SK-N-SH (cell line): ENCODE measurements at regions not wholly inside any gene's neighbourhood (a gene's known extent, or its start where the extent isn't known, plus 50 kb on each side); places are given as distances from the start of the nearest gene placed in this dataset.

Experiments
- CTCF ChIA-PET: fragments of 300-600, 350-600 bp; formaldehyde crosslinking; extraction: SDS; loops from one replicate; lab custom pipeline; 2021; lab: Yijun Ruan, JAX
- POLR2A ChIA-PET: fragments of 350-600 bp; sonication (Branson Sonifier 250); formaldehyde crosslinking; extraction: SDS; loops from one replicate; lab custom pipeline; 2020; ENCODE audit warnings: antibody characterized with exemption, inconsistent platforms; lab: Yijun Ruan, JAX
- DNase-seq: peaks from one replicate; pipeline ENCODE4 v3.0.0; 2012
- H2AFZ ChIP-seq: fragments of 200-600 bp; sonication (generic); 2 replicates; pipeline ENCODE4 v1.8.1; 2016; ENCODE audit warnings: antibody characterized with exemption, mild to moderate bottlenecking, low read depth
- H3F3A ChIP-seq: fragments of 200-600 bp; sonication (generic); replicated peaks from 2 replicates; pipeline ENCODE3; 2016; ENCODE audit warnings: antibody characterized with exemption, mild to moderate bottlenecking; ENCODE audit not compliant: insufficient read depth
- H3K27ac ChIP-seq, 2 experiments: fragments of 200-500 bp in 1 of 2; fragments of 200-600 bp in 1 of 2; sonication (Bioruptor generic) in 1 of 2; sonication (generic), shearing (Covaris generic) in 1 of 2; 2 replicates each; pipeline versions ENCODE4 v1.5.1 to v1.6.1; 2014 to 2016; ENCODE audit warnings: low read depth in 2 of 2, inconsistent platforms in 1 of 2, low read length in 1 of 2, mild to moderate bottlenecking in 1 of 2, mixed read lengths in 1 of 2
- H3K27me3 ChIP-seq: fragments of 200-600 bp; sonication (generic), shearing (Covaris generic); 2 replicates; pipeline ENCODE4 v1.6.1; 2016; ENCODE audit warnings: mixed run types; ENCODE audit not compliant: insufficient read depth
- H3K36me3 ChIP-seq, 2 experiments: fragments of 200-500 bp in 1 of 2; fragments of 200-600 bp in 1 of 2; sonication (Bioruptor generic) in 1 of 2; sonication (generic) in 1 of 2; replicated peaks in 1 of 2; 2 replicates each; pipeline versions ENCODE3 to v1.5.1; 2014 to 2016; ENCODE audit warnings: low read length in 1 of 2, mild to moderate bottlenecking in 1 of 2; ENCODE audit not compliant: insufficient read depth in 2 of 2, control insufficient read depth in 1 of 2
- H3K4me1 ChIP-seq, 2 experiments: fragments of 200-500 bp in 1 of 2; fragments of 200-600 bp in 1 of 2; sonication (Bioruptor generic) in 1 of 2; sonication (generic), shearing (Covaris generic) in 1 of 2; 2 replicates each; pipeline versions ENCODE4 v1.5.1 to v1.6.1; 2014 to 2016; ENCODE audit warnings: low read depth in 1 of 2, low read length in 1 of 2, mixed run types in 1 of 2; ENCODE audit not compliant: insufficient read depth in 2 of 2, control insufficient read depth in 1 of 2
- H3K4me2 ChIP-seq: fragments of 200-600 bp; sonication (generic), shearing (Covaris generic); 2 replicates; pipeline ENCODE4 v1.6.1; 2017; ENCODE audit warnings: mixed run types
- H3K4me3 ChIP-seq, 2 experiments: fragments of 200-500 bp in 1 of 2; fragments of 200-600 bp in 1 of 2; sonication (Bioruptor generic) in 1 of 2; sonication (generic), shearing (Covaris generic) in 1 of 2; 2 replicates each; pipeline versions ENCODE4 v1.5.1 to v1.8.1; 2014 to 2016; ENCODE audit warnings: low read depth in 2 of 2, inconsistent platforms in 1 of 2, low read length in 1 of 2, mild to moderate bottlenecking in 1 of 2, mixed read lengths in 1 of 2, moderate library complexity in 1 of 2
- H3K79me2 ChIP-seq: fragments of 200-600 bp; sonication (generic); 2 replicates; pipeline ENCODE4 v1.8.1; 2017; ENCODE audit warnings: mild to moderate bottlenecking; ENCODE audit not compliant: insufficient read depth
- H3K9ac ChIP-seq: fragments of 200-600 bp; sonication (generic); 2 replicates; pipeline ENCODE4 v1.6.1; 2017; ENCODE audit warnings: mixed run types
- H3K9me2 ChIP-seq: fragments of 200-600 bp; sonication (generic); 2 replicates; pipeline ENCODE4 v1.6.1; 2017; ENCODE audit warnings: mixed run types
- H3K9me3 ChIP-seq: fragments of 200-600 bp; sonication (generic); 2 replicates; pipeline ENCODE4 v1.6.1; 2017; ENCODE audit warnings: mixed run types, mild to moderate bottlenecking, moderate library complexity
- H4K20me1 ChIP-seq: fragments of 200-600 bp; sonication (generic); 2 replicates; pipeline ENCODE4 v1.6.1; 2017; ENCODE audit warnings: mild to moderate bottlenecking, mixed run types; ENCODE audit not compliant: insufficient read depth
- CTCF ChIP-seq: fragments of 200-600 bp; sonication (generic); IDR thresholded peaks from 2 replicates; pipeline ENCODE4 v1.6.1; 2017; ENCODE audit warnings: antibody characterized with exemption, mild to moderate bottlenecking, moderate library complexity
- ELF1 ChIP-seq: IDR thresholded peaks from 2 replicates; pipeline ENCODE4 v1.4.0; 2012
- EP300 ChIP-seq, 2 experiments: IDR thresholded peaks; 2 replicates each; pipeline versions ENCODE4 v1.4.0 to v1.6.1; 2012; ENCODE audit warnings: borderline replicate concordance in 1 of 2, low read depth in 1 of 2, low read length in 1 of 2
- EZH2phosphoT487 ChIP-seq: fragments of 200-600 bp; sonication (generic); IDR thresholded peaks from 2 replicates; pipeline ENCODE4 v1.6.1; 2017; ENCODE audit warnings: low read depth, mixed run types, mild to moderate bottlenecking, antibody characterized with exemption, moderate library complexity, borderline replicate concordance
- FOXJ3 ChIP-seq: sonication (generic); formaldehyde crosslinking; IDR thresholded peaks from 2 replicates; pipeline ENCODE4 v1.5.1; 2020; ENCODE audit warnings: mild to moderate bottlenecking, missing genetic modification reagents
- FOXM1 ChIP-seq: IDR thresholded peaks from 2 replicates; pipeline ENCODE4 v1.4.0; 2012; ENCODE audit warnings: low read depth, mild to moderate bottlenecking
- GABPA ChIP-seq: IDR thresholded peaks from 2 replicates; pipeline ENCODE4 v1.4.0; 2012; ENCODE audit warnings: low read depth, mild to moderate bottlenecking
- GATA2 ChIP-seq: sonication (generic); formaldehyde crosslinking; IDR thresholded peaks from 2 replicates; pipeline ENCODE4 v1.5.0; 2020; ENCODE audit warnings: mild to moderate bottlenecking, missing genetic modification reagents
- JUND ChIP-seq: IDR thresholded peaks from 2 replicates; pipeline ENCODE4 v1.4.0; 2012
- MAX ChIP-seq: IDR thresholded peaks from 2 replicates; pipeline ENCODE4 v1.4.0; 2012; ENCODE audit warnings: low read depth
- MXI1 ChIP-seq: IDR thresholded peaks from 2 replicates; pipeline ENCODE4 v1.6.1; 2012; ENCODE audit warnings: mild to moderate bottlenecking, low read depth, low read length, improper control_type of control experiment
- NFIC ChIP-seq: IDR thresholded peaks from 2 replicates; pipeline ENCODE4 v1.4.0; 2012; ENCODE audit warnings: borderline replicate concordance
- NRF1 ChIP-seq: IDR thresholded peaks from 2 replicates; pipeline ENCODE4 v1.6.1; 2012; ENCODE audit warnings: low read depth, mild to moderate bottlenecking, low read length
- PBX3 ChIP-seq: IDR thresholded peaks from 2 replicates; pipeline ENCODE4; 2012
- POLR2AphosphoS5 ChIP-seq: IDR thresholded peaks from 2 replicates; pipeline ENCODE4 v1.6.1; 2012; ENCODE audit warnings: low read depth, low read length
- RAD21 ChIP-seq: IDR thresholded peaks from 2 replicates; pipeline ENCODE4 v1.6.1; 2012; ENCODE audit warnings: mild to moderate bottlenecking, low read length
- RCOR1 ChIP-seq: fragments of 150-350 bp; IDR thresholded peaks from 2 replicates; pipeline ENCODE4 v1.6.1; 2017; ENCODE audit warnings: antibody characterized with exemption, low read length
- REST ChIP-seq: IDR thresholded peaks from 2 replicates; pipeline ENCODE4 v1.6.1; 2012; ENCODE audit warnings: mild to moderate bottlenecking, low read depth, low read length, moderate library complexity
- RXRA ChIP-seq: IDR thresholded peaks from 2 replicates; pipeline ENCODE4 v1.4.0; 2012; ENCODE audit warnings: low read depth, mild to moderate bottlenecking, borderline replicate concordance
- SIN3A ChIP-seq: IDR thresholded peaks from 2 replicates; pipeline ENCODE4 v1.6.1; 2012; ENCODE audit warnings: low read depth, mild to moderate bottlenecking, low read length, moderate library complexity, borderline replicate concordance
- TCF12 ChIP-seq: IDR thresholded peaks from 2 replicates; pipeline ENCODE4 v1.4.0; 2012
- TEAD4 ChIP-seq: IDR thresholded peaks from 2 replicates; pipeline ENCODE4 v1.4.0; 2012; ENCODE audit warnings: mild to moderate bottlenecking, borderline replicate concordance; ENCODE audit not compliant: insufficient read depth
- USF2 ChIP-seq: fragments of 150-350 bp; IDR thresholded peaks from 2 replicates; pipeline ENCODE4 v1.6.1; 2017; ENCODE audit warnings: antibody characterized with exemption, low read length, low read depth, borderline replicate concordance
- WGBS: methylation state at CpG from one replicate; pipeline ENCODE4 v1.1.6; 2017; ENCODE audit warnings: low lambda C conversion rate; 5-methylcytosine and 5-hydroxymethylcytosine counted together

- no peak overlapping the region for H3K27ac ChIP-seq
- H3K9ac ChIP-seq: no peak overlapping the region
- H2AFZ ChIP-seq: no peak overlapping the region
- H3K9me2 ChIP-seq: no peaks in the 10 kb centered on the region
- TF ChIP-seq CTCF: no peak
- TF ChIP-seq EZH2phosphoT487: no peak
- no peak for TF ChIP-seq EP300 (IDR thresholded peaks at IDR 0.05; ENCODE audit: borderline replicate concordance in 1 of 2, low read depth in 1 of 2, low read length in 1 of 2)
- TF ChIP-seq JUND: no peak
- TF ChIP-seq RXRA: no peak
- TF ChIP-seq GATA2: no peak
- TF ChIP-seq REST: no peak
- no peak for TF ChIP-seq NRF1
- CTCF ChIA-PET: no interaction called here
- H3K9me3 ChIP-seq: no peaks in the 10 kb centered on the region
- no peaks in the 10 kb centered on the region for H3K27me3 ChIP-seq
- no peak for DNase-seq
- no peak overlapping the region for H3K4me2 ChIP-seq
- POLR2A ChIA-PET: no interaction called here
- no peak overlapping the region for H3K4me3 ChIP-seq
- H3K79me2 ChIP-seq: no peaks in the 10 kb centered on the region
- no peaks in the 10 kb centered on the region for H3K36me3 ChIP-seq
- no peaks in the 10 kb centered on the region for H4K20me1 ChIP-seq
- H3F3A ChIP-seq: no peaks in the 10 kb centered on the region
- no peaks in the 10 kb centered on the region for H3K4me1 ChIP-seq
These were observed 342.2 kb downstream of the ETNK1 start for GRCh38 chr12:22967171-22967570.

GRCh38 chr12:22969521-22969920 lies 344.6 kb downstream of the ETNK1 start:
- H3K4me3 ChIP-seq: no peak overlapping the region
- H2AFZ ChIP-seq: no peak overlapping the region
- ChIA-PET CTCF (no interaction called here), POLR2A (no interaction called here)
- H3K79me2 ChIP-seq: no peaks in the 10 kb centered on the region
- H3K4me1 ChIP-seq: no peaks in the 10 kb centered on the region
- H3K27ac ChIP-seq: no peak overlapping the region
- no peak for TF ChIP-seq GABPA
- TF ChIP-seq TEAD4: no peak
- no peak for TF ChIP-seq MXI1
- TF ChIP-seq MAX: no peak
- no peak for TF ChIP-seq NFIC
- no peak for TF ChIP-seq RAD21
- TF ChIP-seq PBX3: no peak
- no peak for TF ChIP-seq EP300 (IDR thresholded peaks at IDR 0.05; ENCODE audit: borderline replicate concordance in 1 of 2, low read depth in 1 of 2, low read length in 1 of 2)
- TF ChIP-seq NRF1: no peak
- no peak for TF ChIP-seq ELF1
- no peak for TF ChIP-seq EZH2phosphoT487
- no peak for TF ChIP-seq FOXM1
- no peak for TF ChIP-seq SIN3A
- TF ChIP-seq FOXJ3 (CRISPR knock-in tag): no peak
- no peak for TF ChIP-seq TCF12
- TF ChIP-seq USF2: no peak
- TF ChIP-seq RCOR1: no peak
- TF ChIP-seq POLR2AphosphoS5: no peak
- TF ChIP-seq RXRA: no peak
- H3K4me2 ChIP-seq: no peak overlapping the region
- H3K9ac ChIP-seq: no peak overlapping the region
- no peaks in the 10 kb centered on the region for H3K27me3 ChIP-seq
- DNase-seq: no peak
- no peaks in the 10 kb centered on the region for H3K36me3 ChIP-seq
- 51% methylated on average over 4 of the region's 4 CpGs for WGBS
- H3K9me2 ChIP-seq: no peaks in the 10 kb centered on the region
- no peaks in the 10 kb centered on the region for H3K9me3 ChIP-seq
- no peaks in the 10 kb centered on the region for H4K20me1 ChIP-seq
- H3F3A ChIP-seq: peaks cover 3% of the 10 kb centered on the region
